ENCODE measurements at regions not wholly inside any gene's neighbourhood (a gene's known extent, or its start where the extent isn't known, plus 50 kb on each side); places are given as distances from the start of the nearest gene placed in this dataset.

DNA sequence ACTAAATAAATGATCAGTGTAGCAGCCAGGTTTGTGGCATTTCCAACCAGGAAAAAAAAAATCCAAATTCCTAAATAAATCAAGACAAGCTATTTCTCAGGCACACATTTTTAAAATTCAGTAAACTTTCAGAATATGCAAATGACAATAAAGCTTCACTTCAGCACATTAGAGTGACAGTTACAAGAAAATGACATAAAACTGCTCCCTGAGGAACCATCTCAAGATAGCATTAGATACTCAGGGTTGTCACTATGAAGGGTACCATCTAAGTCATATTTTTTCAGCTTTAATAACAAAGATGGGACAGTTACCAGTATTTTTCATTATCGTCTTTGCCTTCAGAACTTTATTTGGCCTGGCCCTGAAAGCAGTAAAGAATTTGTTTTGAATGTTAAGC, 411.3 kb upstream of the RASGEF1B start:
- TF ChIP-seq EP300 (conservative IDR thresholded peaks at IDR 0.05; ENCODE audit: poor library complexity, severe bottlenecking) (peak; percentile 97), TAF1 (IDR thresholded peaks at IDR 0.05; ENCODE audit: low read depth) (no peak), EZH2 (IDR thresholded peaks at IDR 0.05; ENCODE audit: borderline replicate concordance, insufficient read depth, low read length, poor library complexity, severe bottlenecking) (no peak), POLR2AphosphoS5 (IDR thresholded peaks at IDR 0.05) (peak; percentile 69), RAD21 (conservative IDR thresholded peaks at IDR 0.05) (no peak)
- TF ChIP-seq, protein P1, sequence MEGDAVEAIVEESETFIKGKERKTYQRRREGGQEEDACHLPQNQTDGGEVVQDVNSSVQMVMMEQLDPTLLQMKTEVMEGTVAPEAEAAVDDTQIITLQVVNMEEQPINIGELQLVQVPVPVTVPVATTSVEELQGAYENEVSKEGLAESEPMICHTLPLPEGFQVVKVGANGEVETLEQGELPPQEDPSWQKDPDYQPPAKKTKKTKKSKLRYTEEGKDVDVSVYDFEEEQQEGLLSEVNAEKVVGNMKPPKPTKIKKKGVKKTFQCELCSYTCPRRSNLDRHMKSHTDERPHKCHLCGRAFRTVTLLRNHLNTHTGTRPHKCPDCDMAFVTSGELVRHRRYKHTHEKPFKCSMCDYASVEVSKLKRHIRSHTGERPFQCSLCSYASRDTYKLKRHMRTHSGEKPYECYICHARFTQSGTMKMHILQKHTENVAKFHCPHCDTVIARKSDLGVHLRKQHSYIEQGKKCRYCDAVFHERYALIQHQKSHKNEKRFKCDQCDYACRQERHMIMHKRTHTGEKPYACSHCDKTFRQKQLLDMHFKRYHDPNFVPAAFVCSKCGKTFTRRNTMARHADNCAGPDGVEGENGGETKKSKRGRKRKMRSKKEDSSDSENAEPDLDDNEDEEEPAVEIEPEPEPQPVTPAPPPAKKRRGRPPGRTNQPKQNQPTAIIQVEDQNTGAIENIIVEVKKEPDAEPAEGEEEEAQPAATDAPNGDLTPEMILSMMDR (IDR thresholded peaks at IDR 0.05; ENCODE audit: poor library complexity, severe bottlenecking): no peak
